ENCODE measurements at regions not wholly inside any gene's neighbourhood (a gene's known extent, or its start where the extent isn't known, plus 50 kb on each side); places are given as distances from the start of the nearest gene placed in this dataset.
"Not testable (repeated sequence)": the region's sequence is repeated elsewhere in the genome, so short reads cannot be mapped to it uniquely, and the experiment has no call there.

DNA sequence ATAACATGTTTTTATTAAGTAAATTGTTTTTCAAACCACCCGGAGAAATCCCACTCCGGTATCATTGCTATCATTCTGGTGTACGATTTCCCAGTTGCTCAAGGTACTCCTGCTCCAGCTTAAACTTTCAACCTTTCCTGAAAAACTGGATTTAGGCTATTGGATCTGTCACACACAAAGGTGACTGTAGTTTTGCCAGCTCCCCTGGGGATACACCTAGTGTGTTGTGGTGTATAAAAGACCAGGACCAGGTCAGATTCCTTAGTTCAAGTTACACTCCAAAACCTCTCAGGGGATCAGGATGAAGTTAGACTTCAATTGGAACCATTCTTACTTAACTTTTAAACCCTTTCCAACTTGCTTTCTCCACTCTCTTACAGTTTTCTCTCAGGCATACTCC lies 303.9 kb downstream of the NOVA1 start:
- no peak for DNase-seq

DNA sequence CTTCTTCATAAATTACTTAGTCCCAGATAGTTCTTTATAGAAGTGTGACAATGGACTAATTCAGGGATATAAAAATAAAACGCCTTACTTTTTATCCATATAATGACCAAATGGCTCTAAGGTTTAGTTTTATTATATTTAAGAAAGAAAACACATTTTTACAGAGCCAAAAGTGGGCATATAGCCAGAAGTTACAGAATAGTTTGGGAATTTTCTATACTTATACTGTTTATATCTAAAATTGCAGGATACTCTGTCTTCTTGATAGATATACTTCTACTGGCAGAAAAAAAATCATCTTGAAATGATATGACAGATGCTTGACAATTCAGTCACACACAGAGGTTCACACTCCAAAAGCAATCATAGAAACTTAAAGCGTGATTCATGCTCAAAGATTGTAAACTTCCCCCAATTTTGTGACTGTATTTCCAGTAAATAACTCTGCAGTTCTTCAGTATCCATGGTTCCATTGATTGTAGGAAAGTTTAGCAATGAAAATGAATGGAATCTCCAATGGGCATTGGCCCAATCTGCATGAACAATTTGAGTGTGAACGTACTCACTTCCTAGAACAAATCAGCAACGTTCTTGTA lies 307.8 kb downstream of the NOVA1 start:
- DNase-seq, result no peak

DNA sequence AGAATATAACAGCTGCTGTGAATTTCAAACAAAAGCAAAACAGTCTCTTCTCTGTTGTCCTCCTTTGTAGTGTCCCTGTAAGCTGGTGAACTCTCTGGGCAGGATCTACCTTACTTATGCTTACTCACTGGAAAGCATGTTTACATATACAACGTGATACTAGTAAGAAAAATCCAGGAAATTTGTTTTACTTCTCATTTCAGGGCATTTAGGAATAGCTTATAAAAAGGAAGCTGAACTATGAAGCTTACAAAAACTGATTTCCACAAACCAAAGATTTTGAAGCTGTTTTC lies 311.0 kb downstream of the NOVA1 start:
- DNase-seq, result no peak

DNA sequence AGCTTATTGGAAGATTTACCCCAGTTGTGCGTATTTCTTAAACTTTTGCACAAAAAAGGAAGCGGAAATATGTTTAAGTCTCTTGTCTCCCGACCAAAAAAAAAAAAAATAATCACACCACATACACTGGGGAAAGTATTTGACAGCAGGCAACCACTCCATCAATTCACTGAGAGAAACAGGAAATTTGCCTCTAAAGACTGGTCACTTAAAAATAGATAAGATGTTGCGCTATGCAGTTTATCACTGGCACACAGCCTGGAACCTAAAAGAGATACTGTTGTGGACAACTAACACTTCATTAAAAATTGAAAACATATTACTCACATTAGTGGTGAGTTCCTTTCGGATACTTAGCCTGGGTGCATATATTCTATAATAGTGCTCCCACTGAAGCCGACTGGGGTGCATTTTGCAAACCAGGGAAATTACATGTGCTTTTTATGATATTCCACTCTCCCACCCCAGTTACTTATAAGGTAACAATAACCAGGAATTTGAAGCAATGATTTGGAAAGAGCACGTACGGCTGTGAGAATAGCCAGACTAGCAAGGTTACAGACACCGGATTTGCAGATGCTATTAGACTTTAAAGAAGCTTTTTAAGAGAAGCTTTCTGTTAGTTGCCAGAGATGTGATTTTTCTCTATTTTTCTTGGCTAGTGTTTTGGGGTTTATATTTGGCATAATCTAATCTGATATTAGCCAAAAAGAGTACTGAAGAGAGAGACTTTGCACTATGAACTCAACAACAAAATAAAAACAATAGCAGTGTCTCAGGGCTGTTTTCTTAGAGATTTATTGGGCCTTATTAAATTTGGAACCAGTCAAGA lies 311.5 kb downstream of the NOVA1 start:
- DNase-seq, result no peak

DNA sequence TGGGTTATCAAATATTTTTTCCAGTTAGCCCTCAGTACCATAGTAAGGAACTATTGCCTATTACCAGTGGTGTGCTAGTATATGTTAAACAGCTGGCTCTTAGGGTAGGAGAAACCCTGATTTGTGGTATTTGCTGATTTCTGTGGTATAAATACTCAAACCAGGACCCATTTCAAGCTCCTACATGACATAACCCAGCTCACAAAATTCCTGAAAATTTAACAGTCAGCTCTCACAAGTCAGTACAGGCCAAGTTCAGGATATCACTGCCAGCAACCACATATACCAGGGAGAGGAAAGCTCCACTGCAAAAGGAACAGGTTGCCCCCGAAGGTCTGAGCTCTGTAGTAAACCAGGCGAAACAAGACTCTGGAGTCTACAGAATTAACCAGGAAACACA lies 315.3 kb downstream of the NOVA1 start:
- DNase-seq, result no peak

DNA sequence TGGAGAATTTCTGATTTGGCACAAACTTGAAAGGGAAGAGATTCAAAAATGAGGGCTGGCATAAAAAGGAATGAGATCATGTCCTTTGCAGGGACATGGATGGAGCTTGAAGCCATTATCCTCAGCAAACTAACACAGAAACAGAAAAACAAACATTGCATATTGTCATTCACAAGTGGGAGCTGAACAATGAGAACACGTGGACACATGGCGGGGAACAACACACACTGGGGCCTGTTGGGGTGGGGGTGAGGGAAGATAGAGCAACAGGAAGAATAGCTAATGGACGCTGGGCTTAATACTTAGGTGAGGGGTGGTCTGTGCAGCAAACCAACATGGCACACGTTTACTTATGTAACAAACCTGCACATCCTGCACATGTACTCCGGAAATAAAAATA lies 315.8 kb downstream of the NOVA1 start:
- not testable (repeated sequence) for DNase-seq

DNA sequence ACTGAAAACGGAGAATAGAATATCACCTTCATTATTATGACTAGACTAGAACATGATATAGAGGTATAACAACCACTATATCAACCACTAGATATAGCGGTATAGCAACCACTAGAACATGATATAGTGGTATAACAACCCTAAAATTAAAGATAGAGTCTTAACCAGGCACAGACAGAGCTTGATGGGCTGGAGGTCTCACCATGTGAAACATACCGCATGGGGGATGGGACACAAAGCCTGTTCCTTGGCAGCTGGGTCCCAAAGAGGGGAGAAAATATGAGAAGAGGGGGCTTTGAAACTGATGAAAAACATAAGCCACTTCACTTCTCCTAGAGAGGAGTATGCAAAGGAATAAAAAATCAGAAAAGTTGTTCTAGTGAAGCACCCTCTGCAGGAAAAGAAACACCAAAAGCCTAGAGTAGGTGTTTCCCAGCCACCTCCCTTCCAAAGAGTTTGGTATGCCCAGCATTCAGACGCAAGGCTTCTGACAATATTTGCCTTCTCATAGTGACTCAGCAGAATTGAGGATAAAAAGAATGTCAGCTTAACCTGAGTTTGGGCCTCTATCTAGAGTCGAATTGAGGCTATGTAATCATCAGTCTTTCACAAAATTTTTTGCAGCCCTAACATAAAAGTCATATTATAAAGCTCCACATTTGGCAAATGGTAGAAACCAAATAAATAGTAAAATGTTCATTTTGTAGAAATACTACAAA lies 316.4 kb downstream of the NOVA1 start:
- peak; percentile 38 for DNase-seq

DNA sequence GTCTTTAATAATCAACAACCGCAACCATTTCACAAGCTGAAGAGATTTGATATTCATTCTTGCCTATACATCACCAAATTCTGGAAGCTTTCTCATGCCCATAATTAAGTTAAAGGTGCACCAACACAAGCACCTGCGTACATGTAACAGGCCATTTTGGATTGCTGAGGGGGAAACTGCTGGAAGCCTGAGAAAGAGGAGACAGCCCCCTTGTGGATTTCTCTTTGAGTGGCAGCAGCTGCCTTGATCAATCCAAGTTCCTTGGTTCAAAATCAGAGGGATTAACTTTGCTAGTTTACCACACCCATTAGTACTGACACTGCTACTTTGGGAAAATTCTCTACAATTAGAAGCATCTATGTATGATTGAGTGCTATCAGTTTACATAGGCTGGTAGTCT lies 321.1 kb downstream of the NOVA1 start:
- no peak for DNase-seq

DNA sequence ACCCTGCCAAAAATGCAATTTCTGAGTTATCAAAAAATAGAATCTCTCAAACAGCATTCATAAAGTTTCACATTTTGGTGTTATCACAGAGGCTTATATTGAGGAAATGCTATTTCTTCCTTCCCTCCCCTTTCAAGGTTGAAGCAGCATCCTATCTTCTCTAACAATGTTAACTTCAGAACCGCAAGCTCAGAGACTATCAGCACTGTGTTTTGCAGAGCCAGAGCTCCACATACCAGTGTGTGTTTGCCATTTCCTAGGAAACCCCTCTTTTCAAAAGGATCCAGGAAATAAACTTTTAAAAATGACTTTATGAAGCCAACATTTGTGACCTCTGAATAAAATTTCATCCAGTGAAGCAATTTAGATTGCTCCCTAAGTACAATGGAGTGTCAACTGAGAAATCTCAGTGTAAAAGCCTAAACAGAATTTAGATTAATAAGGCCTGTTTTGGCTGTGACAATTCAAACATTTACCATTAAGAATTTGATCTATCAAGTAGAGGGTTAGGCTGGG lies 332.6 kb downstream of the NOVA1 start:
- DNase-seq, result no peak

DNA sequence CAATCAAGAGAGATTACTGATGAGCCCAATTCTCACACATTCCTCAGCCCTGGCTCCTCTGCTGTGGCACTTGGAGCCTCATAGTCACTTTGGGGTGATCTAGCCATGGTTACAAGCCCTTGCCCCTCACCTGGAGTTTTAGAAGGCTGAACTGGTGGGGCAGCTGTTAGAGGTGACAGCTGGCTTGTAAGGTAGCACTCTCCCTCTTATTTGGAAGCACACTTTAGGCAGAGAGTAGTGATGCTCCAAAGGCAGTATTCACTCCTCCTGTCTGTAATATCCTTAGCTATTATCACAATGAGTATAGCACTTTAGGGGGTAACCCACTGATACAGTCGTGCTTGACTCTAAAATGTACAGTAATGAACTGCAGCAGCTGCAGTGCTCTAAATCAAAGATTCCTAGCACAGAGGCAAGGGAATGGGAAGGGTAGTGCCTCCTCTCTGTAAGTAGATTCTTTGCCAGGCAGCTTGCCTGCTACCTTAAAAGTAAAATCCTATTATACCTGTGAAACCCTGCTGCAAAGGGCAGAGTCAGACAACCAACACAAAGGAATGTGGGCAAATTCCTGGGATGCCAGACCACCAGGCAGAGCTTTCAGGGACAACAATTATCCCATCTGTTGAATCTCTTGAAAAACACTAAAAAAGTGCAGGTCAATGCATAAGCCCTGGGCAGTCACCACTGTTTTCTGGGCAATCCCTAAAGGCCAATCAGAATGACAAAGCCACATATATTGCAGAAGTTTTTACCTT lies 336.3 kb downstream of the NOVA1 start:
- DNase-seq, result no peak

DNA sequence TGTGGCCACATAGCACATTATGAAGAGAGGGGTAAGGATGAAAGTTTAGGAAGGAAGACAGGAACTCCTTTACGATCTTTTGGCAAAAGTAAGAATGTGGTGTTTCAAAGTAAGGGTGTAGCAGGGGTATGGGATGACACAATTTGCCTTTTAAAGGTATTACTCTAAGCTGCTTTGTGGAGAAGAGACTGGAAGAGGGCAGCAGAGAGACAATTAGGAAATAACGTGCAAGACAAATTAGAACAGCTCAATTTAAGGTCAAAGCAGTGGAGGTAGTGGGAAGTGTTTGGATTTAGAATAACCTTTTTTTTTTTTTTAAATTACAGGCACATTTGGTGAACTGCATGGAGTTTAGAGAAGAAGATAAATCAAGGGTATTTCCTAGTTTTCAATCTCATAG lies 342.6 kb downstream of the NOVA1 start:
- no peak for DNase-seq

DNA sequence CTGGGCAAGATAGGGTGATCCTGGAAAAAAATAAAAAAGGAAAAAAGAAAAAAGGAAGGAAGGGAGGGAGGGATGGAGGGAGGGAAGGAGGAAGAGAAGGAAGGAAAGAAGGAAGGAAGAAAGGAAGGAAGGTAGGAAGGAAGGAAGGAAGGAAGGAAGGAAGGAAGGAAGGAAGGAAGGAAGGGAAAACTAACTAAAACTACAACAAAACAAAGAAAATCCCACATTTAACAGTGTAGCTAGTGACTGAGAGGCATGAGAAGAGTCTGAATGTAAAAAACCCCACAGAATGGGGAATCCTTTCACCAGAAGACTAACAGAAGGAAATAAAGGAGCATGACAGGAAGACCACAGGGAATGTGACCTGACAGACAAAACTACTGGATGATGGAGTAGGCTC lies 345.7 kb downstream of the NOVA1 start:
- DNase-seq, result no peak

DNA sequence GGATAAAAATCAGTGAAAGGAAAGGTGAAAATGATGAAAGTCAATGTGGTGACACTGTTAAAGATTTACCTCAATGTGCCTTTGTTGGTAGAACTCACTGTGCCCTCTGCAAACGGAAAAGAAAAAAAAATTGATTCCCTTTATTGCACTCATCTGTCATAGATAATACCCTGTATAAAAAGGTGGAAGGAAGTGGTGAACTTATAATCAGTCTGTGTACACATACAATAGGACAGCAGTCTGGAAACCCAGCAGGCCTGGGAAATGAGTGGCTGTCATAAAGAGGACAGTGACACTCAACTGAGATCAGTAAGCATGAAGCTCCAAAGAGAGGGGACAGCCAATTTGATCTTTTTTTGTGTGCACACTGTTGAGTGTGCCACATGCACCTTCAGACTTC lies 364.7 kb downstream of the NOVA1 start:
- no peak for DNase-seq

DNA sequence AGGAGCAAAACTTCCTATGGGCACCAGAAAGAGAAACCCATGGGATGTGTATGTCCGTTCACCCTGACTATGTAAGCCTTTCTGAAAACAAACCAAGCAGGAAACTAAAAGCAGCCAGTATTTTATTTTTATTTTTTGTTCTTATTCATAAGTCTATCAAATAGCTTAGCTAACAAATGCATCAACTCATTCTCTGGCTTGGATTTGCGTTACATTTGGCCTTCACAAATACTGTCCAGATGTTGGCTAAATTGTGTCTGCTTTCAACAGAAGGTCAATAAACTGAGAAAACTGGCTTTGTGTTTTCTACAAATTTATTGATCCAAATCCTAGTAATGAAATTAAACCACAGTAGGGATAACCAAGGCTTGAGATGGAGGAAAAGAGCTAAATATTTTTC lies 379.0 kb downstream of the NOVA1 start:
- DNase-seq, result no peak

DNA sequence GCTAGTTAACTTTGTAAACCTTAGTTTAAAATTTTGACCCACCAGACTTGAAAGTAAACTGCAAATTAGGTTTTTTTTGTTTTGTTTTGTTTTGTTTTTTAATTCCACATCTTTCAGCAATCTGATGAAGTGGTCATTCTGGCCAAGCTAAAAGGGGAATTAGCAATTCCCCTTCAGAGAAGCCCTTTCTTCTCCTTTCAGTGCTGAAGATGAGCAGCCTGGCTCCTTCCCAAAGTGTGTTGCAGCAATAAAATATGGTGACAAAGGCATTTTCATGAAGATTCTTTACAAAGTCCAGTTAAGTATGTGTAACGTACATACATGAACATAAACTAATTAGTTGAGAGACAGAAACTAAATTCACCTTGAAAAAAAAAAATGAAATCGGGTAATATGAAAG lies 380.1 kb downstream of the NOVA1 start:
- no peak for DNase-seq

DNA sequence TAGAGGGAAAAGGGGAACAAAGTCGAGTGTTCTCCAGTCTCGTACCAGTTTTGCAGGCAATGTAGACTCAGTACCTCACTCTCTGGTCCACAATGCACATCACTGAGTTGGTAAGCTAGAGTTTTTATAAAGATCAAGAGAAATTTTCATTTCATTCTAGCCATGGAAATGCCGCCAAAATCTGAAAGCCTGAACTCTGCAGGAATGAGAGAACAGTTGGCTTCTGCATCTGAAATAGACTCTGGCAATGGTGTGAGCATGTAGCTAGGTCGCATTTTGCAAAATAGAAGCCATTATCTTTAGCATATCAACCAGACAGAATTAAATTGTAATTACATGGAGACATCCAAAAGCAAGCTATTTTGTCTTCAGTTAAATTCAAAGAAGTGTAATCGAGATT lies 381.0 kb downstream of the NOVA1 start:
- no peak for DNase-seq

DNA sequence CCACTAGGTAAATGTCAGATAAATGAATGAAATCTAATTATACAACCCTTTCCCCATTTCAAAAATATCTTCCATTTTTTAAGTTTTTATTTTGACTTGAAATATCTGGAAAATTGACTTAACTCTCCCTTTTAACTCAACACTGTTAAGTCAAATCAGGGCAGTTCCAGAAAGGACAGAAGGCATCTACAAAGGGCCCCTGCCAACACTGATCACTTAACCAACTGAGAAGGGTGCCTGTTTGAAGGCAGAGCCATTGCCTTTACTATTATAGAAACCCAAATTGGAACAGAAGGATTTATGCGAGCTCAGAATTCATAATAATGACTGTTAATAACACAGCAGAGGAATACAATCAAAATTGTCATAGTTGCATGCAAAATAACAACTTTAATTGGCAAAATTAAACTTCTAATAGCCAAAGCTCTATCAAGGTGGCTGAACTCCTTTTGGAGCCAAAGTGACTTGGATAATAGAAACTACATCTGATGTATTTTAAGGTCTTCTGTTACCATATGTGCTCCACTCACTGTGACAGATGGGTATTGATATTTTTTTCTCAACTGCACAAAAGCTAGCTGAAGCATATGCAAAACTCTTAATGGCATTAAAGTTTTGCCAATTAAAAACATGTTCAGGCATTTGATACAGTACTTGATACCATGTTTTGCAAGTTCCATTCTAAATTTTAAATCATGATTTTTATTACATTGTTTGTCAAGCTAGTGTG lies 383.8 kb downstream of the NOVA1 start:
- no peak for DNase-seq

DNA sequence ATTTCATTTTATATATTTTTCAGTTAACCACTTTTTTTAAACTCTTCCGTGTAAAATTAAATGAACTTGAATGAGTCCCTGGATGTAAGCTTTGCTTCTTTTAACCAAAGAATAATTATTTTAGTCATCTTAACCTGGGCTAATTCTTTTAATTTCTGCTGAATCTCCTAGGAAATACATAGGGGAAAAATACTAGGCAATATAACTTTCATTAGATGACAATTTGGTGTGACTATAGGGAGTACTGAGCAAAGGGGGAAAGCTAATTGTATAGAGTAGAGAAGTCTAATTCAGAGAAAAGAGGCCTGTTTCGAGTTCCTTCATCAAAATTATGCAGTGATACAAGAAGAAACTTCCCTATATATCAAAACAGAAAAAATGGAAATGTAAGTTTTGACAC lies 388.1 kb downstream of the NOVA1 start:
- no peak for DNase-seq

DNA sequence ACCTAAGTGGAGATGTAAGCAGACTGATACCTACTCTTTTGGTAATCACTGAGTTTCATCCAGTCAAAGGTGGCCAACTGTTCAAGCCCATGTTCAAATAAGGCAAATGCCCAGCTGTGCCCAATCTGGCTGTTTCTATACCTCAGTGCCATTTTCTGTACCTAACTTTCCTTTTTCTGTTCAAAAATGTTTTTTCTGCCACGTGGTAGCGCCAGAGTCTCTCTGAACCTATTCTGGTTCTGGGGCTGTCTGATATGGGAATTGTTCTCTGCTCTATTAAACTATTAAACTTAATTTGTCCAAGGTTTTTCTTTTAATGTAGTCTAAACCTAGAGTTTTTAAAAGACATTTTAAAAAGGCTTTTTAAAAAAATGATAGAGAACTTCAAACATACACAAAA lies 391.2 kb downstream of the NOVA1 start:
- no peak for DNase-seq

DNA sequence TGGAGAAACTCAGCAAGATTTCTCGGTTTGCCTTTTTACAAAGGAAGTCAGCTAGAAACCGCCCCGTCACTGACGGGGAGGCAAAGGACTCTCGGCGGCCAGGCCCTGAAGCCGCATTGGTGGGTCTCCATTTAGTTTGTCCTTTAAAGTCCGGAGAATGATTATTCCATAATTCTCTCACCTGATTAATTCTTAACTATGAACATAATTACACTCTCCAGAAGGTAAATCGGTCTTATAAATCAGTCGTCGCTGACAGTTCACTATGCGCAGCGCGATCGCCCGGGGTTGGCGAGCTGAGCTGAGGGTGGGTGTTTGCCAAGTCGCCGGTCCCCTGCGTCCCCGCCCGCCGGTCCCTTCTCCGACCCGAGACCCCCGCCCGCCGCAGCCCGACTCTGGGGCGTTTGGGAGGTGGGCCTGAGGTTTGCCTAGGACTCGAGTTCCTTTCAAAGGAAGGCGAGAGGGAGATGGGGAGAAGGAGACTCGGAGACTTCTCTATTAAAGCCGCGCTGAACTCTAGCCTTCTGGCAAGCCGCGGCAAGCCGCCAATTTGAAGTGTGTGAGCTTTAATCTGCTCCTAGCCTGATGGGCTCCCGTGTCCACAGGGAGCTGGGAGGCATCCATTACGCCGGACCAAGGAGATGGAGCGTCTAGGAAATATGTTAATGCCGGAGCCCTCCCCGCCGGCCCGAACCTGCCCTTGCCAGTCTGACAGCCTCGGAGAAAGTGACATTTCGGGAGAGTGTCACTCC lies 392.9 kb downstream of the NOVA1 start:
- DNase-seq, result no peak

DNA sequence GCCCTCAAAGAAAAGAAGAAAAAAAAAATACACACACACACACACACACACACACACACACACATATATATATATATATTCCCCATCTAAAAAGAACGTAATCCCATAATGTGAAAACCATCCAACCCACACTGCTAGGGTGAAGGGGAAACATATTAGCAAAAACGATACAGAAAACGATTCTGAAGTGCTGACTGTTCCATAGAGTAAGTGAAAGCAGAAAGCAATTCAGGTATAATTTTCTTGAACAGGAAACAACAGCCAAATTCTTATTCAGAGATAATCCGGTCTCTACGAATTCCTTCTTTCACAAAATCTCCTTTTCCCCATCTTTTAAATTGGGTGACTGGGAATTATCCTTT lies 393.5 kb downstream of the NOVA1 start:
- DNase-seq, result no peak

DNA sequence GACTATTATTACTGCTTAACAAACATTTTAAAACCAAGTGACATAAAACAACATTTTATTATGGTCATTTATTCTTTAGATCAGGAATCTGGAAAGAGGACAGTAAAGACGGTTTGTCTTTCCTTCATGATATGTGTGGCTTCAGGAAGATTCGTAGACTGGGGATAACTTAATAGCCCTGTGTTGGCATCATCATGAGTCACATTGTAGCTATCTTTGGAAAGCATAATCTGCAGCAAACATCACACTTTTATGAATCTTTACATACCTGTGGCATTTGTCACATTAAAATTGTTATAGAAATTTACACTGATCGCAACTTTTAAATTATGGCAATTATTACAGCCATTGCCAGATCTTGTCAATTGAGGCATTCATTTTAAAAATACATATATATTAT lies 397.1 kb downstream of the NOVA1 start:
- peak; percentile 22 for DNase-seq

All from NCI-H226 (cell line).